ENCODE measurements at regions not wholly inside any gene's neighbourhood (a gene's known extent, or its start where the extent isn't known, plus 50 kb on each side); places are given as distances from the start of the nearest gene placed in this dataset.

DNA sequence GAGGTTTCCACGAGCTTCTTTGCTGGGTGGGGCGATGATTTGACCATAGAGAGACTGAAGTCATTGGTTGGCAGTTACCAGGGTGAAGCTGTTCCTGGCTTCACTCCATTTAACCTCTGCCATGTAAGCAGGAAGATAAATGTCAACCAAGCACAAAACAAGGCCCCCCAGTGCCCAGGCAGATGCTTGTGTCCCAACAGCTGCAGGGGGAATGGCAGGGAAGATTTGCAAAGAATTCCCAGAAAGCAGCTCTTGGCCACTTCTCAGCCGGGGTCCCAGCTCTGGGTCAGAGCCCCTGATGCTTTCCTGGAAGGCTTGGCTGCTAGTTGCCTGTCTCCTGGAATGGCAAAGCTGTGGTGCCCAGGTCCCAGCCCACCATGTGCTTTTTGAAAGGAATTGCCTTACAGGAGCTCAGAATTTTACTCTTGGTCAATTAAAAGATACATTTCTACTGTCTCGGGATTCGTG, 383.4 kb downstream of the ENC1 start:
- no peaks in the 10 kb centered on the region for H4K20me1 ChIP-seq (ENCODE audit: low read depth)
- H3K9me3 ChIP-seq (ENCODE audit: low read depth) = no peaks in the 10 kb centered on the region
- H3K4me3 ChIP-seq = no peak overlapping the region
- no peaks in the 10 kb centered on the region for H3K27me3 ChIP-seq
- peaks cover 16% of the 10 kb centered on the region for H3K27me3 Mint-ChIP-seq (ENCODE audit: insufficient read depth, low read depth)
- DNase-seq (ENCODE audit: low spot score) = no peak
- peak overlapping the region; percentile 56 for H3K4me2 ChIP-seq
- peak overlapping the region; percentile 76 for H2AFZ ChIP-seq (replicated peaks)
- peaks cover 48% of the 10 kb centered on the region for H3K4me1 Mint-ChIP-seq
- no peak overlapping the region for H3K27ac Mint-ChIP-seq
- no peaks in the 10 kb centered on the region for H3K36me3 ChIP-seq
- H3K79me2 ChIP-seq (ENCODE audit: low read depth) = no peaks in the 10 kb centered on the region
- H3K4me3 Mint-ChIP-seq = peak overlapping the region; percentile 20
- H3K9me3 Mint-ChIP-seq = no peaks in the 10 kb centered on the region
- H3F3A ChIP-seq (ENCODE audit: low read depth) = peaks cover 6% of the 10 kb centered on the region
- no peaks in the 10 kb centered on the region for H3K36me3 Mint-ChIP-seq
- no peak overlapping the region for H3K9ac ChIP-seq
- TF ChIP-seq, protein P1, sequence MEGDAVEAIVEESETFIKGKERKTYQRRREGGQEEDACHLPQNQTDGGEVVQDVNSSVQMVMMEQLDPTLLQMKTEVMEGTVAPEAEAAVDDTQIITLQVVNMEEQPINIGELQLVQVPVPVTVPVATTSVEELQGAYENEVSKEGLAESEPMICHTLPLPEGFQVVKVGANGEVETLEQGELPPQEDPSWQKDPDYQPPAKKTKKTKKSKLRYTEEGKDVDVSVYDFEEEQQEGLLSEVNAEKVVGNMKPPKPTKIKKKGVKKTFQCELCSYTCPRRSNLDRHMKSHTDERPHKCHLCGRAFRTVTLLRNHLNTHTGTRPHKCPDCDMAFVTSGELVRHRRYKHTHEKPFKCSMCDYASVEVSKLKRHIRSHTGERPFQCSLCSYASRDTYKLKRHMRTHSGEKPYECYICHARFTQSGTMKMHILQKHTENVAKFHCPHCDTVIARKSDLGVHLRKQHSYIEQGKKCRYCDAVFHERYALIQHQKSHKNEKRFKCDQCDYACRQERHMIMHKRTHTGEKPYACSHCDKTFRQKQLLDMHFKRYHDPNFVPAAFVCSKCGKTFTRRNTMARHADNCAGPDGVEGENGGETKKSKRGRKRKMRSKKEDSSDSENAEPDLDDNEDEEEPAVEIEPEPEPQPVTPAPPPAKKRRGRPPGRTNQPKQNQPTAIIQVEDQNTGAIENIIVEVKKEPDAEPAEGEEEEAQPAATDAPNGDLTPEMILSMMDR (IDR thresholded peaks at IDR 0.05) = no peak
- TF ChIP-seq EZH2phosphoT487 (IDR thresholded peaks at IDR 0.05) (no peak), EZH2 (IDR thresholded peaks at IDR 0.05) (no peak)
- no peak overlapping the region for H3K27ac ChIP-seq
- peaks cover 27% of the 10 kb centered on the region for H3K4me1 ChIP-seq

DNA sequence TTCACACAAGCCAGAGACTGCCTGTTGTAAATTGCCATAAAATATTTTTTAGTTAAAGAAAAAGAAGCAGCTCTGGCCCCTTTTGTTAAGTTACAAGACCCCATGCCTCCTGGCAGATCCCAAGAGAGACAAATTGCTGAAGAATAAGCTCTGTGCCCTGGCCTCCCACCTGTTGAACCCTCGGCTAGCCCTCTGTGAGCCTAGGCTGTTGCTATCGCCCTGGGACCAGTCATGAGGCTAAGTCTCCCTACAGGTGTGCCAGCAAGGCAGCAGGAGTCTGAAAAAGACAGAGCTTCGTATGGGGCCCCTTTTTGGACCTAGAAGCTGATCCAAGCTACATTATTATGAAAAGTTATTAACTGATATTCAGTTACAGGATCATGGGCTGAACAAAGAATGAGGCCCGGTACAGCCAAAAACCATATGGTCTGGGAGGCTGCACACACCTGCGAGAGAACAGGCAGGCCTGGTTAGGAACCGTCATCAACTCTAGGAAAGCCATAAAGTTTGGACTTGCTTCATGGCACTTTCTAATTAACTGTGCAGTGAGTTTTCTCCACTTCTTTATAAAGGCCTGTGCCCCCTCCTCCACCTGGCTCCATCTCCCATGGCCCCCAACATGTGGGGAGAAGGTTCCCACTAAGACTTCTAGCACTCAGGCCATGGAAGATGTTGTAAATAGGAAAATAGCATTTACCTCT, 384.7 kb downstream of the ENC1 start:
- H3K4me1 Mint-ChIP-seq = peaks cover 46% of the 10 kb centered on the region
- peaks cover 24% of the 10 kb centered on the region for H3K4me1 ChIP-seq
- H3K27me3 Mint-ChIP-seq (ENCODE audit: insufficient read depth, low read depth) = peaks cover 16% of the 10 kb centered on the region
- H3F3A ChIP-seq (ENCODE audit: low read depth) = peaks cover 6% of the 10 kb centered on the region
- no peak overlapping the region for H3K27ac Mint-ChIP-seq
- H3K4me3 ChIP-seq = no peak overlapping the region
- H3K9me3 Mint-ChIP-seq = no peaks in the 10 kb centered on the region
- H2AFZ ChIP-seq (replicated peaks) = no peak overlapping the region
- H3K4me3 Mint-ChIP-seq = no peak overlapping the region
- no peaks in the 10 kb centered on the region for H3K36me3 ChIP-seq
- no peak overlapping the region for H3K9ac ChIP-seq
- no peak overlapping the region for H3K27ac ChIP-seq
- no peaks in the 10 kb centered on the region for H4K20me1 ChIP-seq (ENCODE audit: low read depth)
- no peaks in the 10 kb centered on the region for H3K9me3 ChIP-seq (ENCODE audit: low read depth)
- H3K27me3 ChIP-seq = no peaks in the 10 kb centered on the region
- H3K36me3 Mint-ChIP-seq = no peaks in the 10 kb centered on the region
- DNase-seq (ENCODE audit: low spot score) = no peak
- TF ChIP-seq, protein P1 (IDR thresholded peaks at IDR 0.05) = no peak
- TF ChIP-seq EZH2phosphoT487 (IDR thresholded peaks at IDR 0.05) = no peak
- no peak for TF ChIP-seq EZH2 (IDR thresholded peaks at IDR 0.05)
- H3K4me2 ChIP-seq = no peak overlapping the region
- H3K79me2 ChIP-seq (ENCODE audit: low read depth) = no peaks in the 10 kb centered on the region

DNA sequence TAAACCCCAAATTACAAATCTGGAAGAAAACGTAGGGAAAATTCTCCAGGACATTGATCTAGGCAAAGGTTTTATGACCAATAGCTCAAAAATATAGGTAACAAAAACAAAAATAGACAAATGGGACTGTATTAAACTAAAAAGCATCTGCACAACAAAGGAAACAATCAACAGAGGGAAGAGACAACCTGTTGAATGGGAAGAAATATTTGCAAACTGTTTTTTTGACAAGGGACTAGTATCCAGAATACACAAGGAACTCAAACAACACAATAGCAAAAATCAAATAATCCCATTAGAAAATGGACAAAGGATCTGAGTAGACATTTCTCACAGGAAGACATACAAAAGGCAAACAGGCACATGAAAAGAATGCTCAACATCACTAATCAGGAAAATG, 386.3 kb downstream of the ENC1 start:
- Mint-ChIP-seq H3K27me3 (ENCODE audit: insufficient read depth, low read depth) (peaks cover 14% of the 10 kb centered on the region), H3K9me3 (no peaks in the 10 kb centered on the region), H3K27ac (no peak overlapping the region), H3K4me3 (no peak overlapping the region), H3K36me3 (no peaks in the 10 kb centered on the region), H3K4me1 (peaks cover 43% of the 10 kb centered on the region)
- Histone ChIP-seq H3F3A (ENCODE audit: low read depth) (peaks cover 6% of the 10 kb centered on the region), H3K27me3 (no peaks in the 10 kb centered on the region), H4K20me1 (ENCODE audit: low read depth) (no peaks in the 10 kb centered on the region), H3K4me3 (no peak overlapping the region), H3K9me3 (ENCODE audit: low read depth) (no peaks in the 10 kb centered on the region), H2AFZ (replicated peaks) (no peak overlapping the region), H3K4me1 (peaks cover 24% of the 10 kb centered on the region), H3K9ac (no peak overlapping the region), H3K79me2 (ENCODE audit: low read depth) (no peaks in the 10 kb centered on the region), H3K36me3 (no peaks in the 10 kb centered on the region), H3K4me2 (no peak overlapping the region), H3K27ac (no peak overlapping the region)
- TF ChIP-seq EZH2phosphoT487 (IDR thresholded peaks at IDR 0.05) = no peak
- TF ChIP-seq, protein P1 (IDR thresholded peaks at IDR 0.05) = no peak
- TF ChIP-seq EZH2 (IDR thresholded peaks at IDR 0.05) = no peak
- DNase-seq (ENCODE audit: low spot score) = no peak
